HG02610 (cell line): ENCODE measurements at regions not wholly inside any gene's neighbourhood (a gene's known extent, or its start where the extent isn't known, plus 50 kb on each side); places are given as distances from the start of the nearest gene placed in this dataset.

Experiments
- ATAC-seq: cut with Tn5 transposase; IDR thresholded peaks from one replicate; pipeline ENCODE4 v1.9.1; 2021; ENCODE audit warnings: mild to moderate bottlenecking, moderate library complexity; ENCODE audit not compliant: unreplicated experiment

DNA sequence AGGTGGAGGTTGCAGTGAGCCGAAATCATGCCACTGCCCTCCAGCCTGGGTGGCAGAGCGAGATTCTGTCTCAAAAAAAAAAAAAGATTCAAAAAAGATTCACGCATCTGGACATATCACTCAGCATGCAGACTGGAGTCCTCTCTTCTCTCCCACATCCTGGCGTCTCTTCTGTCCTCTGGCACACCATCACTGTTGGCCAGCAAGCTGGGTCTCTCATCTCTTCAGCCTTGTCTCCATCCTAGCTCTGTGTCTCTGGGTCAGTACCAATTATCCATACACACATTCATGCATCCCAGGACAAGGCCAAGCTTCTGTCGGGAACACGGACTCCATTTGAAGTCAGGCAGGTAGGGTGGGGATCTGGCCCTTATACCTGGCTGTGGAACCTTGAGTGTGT, 105.5 kb upstream of the MAP1LC3B2 start:
- ATAC-seq: no peak

DNA sequence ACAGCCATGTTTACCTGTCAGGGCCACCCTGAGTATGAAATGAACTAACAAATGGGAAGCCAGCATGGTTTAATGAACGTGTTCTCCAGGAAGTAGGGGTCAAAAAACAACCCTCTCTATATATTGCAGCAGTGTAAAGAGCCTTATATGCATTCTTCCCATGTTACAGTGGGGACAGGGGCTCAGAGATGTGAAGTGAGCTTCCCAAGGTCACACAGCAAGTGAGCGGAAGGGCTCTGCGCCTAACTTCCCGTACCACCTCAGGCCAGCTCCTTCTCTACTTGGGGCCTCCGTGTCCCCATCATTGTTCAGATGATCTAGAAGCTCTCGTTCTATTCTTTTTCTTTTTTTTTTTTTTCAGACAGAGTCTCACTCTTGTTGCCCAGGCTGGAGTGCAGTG, 105.1 kb upstream of the MAP1LC3B2 start:
- no peak for ATAC-seq

DNA sequence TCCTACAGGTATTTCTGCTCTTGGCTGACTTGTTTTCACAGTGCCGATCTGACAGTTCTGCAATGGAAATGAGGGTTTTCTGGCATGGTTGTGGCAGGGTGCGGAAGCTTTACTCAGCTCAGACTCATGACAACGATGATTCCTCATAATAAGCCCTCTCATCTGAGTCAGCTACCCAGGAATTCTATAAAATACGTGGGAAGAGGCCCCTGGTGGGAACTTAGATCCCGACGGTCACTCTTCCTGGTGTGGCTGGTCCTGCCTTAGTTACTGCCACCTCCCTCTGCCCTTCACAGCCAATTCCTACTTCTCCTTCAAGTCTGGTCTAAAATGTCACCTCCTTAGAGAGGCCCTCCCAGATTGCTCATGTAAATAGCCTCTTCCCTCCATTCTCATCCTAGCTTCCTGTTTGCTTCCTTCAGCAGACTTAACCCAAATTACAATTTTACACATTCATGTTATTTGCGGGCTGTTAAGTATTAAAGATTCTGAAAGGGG, 104.2 kb upstream of the MAP1LC3B2 start:
- ATAC-seq: no peak

DNA sequence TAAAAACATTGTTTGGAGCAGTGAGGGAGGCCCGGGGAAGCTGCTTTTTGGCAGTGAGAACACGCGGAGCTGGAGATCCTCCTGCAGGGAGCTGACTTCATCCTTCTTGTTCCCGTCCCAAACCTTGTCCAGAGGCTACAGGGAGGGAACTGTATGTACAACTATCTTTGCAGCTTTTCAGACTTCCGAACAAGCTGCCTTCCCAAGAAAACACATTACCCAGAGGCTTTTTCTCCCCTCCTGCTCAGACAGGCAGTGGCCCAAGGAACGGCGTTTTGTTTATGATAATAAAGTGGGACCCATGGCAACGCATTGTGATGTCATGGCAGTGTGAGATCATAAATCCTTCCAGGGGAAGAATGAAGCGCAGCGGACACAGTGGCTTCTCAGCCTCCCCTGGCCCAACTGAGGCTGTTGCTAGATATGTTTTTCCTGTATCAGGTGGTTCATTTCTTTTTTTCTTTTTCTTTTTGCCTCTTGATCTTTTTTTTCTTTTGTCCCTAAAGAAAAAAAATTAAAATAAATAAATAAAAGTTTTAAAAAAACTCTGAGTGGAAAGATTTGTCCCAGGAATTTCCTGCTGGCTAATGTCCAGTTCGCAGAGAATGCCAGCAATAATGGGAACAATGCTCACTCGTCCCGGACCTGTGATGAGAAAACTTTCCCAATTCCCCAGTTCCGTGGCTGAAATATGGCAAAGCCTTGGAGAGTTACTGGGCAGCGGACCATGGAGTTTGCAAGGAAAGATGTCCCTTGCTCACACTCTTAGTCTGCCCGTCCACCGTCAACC, 103.4 kb upstream of the MAP1LC3B2 start:
- no peak for ATAC-seq

DNA sequence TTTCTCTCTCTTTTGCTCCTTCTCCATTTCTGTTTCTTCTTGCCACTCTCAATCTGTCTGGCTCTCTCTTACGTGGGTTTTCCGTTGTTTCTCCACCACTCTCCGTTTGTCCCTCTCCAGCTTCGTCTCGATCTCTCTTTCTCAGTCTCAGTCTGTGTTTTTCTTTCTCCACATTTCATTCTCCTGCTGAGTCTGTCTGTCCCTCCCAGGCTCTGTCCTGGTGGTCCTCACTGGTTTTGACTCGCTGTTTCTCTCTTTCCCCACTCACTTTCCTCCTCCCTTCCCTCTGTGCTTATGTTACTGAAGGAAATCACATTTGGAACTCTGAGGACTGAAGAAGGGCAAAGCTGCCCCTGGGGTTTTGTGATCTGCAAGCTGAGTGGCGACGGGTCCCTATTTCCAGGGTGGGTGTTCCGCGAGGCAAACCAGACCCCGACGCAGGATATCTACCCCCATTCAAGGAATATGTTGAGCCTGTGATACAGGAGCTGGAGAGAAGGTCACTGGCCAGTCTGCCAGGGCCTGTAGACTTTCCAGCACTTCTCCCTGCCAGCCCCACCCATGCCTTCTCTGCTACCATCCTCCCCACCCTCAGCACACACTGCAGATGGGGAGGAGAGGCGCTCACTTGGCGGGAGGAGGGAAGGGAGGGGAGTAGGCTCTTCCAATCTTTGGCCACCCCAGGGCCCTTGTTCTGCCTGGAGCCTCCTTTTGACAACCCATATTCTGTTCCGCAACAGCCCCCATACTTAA, 102.7 kb upstream of the MAP1LC3B2 start:
- no peak for ATAC-seq

DNA sequence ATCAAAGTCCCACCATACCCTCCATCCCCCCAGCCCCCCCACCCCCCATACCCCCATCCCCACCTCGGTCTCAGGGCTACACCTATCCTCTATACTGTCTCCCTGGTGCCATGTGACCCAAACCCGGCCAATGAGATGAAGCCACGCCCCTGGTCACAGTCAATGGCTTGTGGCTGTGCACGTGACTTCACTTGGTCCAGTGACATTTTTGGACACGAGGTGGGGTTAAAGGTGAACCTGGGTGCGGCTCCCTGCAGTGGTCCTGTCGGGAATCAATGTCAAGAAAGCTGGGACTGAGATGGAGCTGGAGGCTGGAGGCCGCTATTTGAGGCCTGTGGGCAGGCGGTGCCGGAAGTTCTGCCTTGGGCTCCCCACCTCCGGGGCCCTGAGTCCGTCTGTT, 100.7 kb upstream of the MAP1LC3B2 start:
- no peak for ATAC-seq

DNA sequence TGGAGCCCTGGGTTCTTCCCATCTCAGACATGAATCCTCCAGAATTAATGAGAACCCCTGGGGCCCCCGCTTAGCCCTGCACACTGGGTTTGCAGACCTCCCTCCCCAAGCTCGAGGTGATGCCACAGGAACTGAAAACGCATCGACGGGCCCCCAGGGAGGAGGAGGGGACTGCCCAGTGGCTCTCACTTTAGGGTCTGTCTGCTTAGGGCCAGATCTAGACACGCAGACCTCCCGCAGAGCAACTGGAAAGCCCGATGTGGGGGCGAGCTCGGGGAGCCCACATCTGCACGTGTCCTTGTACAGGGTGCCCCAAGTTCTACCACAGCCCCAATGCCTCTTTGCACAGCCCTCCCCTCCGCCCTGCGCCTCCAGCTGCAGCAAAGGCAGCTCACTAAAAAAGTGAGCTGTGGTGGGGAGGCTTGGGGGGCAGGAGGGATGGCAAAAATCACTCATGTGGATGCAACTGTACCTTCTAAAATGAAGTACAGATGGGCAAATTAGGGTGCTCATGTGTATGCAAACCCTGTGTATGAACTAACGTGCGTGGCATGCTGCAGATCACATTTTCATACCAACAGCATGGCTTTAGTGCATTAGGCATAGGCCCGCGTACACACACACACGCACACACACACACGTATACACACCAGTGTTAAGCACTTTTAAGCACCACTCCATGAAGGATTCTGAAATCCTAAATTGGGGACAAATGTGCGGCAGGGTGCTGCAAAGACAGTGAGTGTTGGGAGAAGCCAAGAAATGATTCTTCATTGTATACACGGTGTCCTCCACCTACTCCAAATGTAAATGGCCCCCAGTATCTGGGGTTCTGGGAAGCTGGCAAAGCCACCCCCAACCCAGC, 99.9 kb upstream of the MAP1LC3B2 start:
- no peak for ATAC-seq

DNA sequence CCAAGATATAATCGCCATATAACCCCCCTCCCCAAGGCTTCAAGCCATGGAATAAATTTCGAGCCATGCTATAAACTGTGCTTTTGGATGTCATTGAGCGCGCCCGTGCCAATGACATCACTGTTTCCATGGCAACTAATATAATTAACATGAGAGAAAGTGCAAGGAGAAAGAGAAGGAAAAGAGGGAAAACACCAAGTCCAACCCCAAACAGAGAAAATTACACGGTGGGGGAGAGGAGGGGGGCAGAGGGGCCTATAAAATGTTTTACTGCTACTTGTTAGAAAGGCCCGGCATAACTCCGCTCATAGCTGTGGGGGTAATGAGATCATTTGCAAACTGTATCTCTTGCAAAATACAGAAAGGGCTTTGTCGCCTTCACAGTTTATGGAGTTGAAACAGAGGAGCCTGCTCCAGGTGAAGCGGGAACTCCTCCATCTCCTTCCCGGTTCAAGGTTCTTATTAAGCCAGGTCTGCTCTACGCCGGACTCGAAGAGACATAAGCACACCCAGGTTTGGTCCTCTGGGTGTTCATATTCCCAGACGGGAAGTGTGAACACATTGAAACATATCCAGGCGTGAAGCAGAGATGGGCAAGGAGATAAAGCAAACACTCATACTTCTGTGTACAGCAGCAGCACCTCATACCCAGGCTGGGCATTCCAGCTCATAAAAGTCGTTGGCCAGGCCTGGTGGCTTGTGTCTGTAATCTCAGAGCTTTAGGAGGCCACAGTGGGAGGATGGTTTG, 99.1 kb upstream of the MAP1LC3B2 start:
- no peak for ATAC-seq

DNA sequence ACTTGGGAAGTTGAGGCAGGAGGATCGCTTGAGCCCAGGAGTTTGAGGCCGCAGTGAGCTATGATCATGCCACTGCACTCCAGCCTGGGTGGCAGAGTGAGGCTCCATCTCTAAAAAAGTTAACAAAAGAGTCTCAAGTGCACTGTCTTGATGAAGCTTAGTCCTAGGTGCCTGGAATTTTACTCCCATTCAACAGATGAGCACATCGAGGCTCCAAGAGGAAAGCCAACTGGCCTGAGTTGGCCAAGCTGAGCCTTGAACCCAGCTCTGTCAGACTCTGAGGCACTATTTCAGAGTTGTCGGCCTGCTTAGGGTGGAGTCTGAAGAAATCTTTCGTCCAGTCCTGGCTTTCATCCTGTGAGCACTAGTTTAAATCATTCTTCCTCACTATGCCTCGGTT, 98.1 kb upstream of the MAP1LC3B2 start:
- ATAC-seq: no peak

DNA sequence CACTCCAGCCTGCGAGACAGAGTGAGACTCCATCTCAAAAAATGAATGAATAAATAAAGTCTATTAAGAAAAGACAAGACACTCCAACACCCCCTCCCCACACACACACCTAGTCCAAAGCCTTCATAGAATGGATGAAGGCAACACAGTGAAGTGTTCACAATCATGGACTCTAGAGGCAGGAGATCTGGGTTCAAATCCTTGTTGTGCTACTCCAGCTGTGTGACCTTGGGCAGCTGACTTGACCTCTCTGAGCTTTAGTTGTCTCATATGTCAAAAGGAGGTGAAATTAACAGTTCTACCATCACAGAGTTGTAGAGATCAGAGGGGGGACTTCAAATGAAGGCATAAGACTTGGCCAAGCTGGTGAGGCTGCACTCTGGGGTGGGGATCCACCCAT, 95.8 kb upstream of the MAP1LC3B2 start:
- ATAC-seq: no peak

DNA sequence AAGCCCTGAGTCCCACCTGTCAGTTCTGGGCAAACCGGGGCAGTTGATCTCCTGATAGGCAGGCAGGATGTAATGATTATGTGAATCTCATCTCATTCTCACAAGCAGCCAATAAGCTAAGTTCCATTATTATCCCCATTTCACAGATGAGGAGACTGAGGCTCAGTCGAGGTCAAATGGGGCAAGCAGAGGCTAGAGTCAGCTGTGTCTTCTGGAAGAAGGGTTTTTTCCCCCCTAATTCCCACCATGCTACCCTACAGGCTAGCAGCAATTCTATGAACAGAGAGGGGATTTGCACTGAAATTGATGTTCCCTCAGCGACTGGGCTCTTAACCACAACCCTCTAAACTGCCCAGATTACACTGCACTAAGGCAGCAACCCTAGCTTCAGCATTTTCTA, 93.8 kb upstream of the MAP1LC3B2 start:
- ATAC-seq: no peak

DNA sequence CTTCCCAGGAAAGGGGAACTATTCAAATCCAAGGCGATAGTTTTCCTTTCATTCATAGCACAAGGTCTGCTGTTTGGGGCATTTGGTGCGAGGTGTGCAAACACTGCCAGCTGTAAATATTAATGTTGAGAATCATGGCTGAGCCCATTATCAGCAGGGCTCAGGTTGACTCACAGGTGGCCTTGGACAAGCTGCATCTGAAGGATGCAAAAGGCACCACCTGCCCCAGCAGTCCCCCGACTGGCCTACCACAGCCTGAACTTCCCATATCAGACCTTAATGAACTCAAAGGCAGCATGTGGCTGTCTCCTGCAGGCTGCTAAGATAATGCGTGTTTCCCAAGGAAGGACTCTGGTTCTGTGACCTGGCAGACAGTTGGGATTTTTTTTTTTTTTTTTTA, 93.3 kb upstream of the MAP1LC3B2 start:
- ATAC-seq: no peak

DNA sequence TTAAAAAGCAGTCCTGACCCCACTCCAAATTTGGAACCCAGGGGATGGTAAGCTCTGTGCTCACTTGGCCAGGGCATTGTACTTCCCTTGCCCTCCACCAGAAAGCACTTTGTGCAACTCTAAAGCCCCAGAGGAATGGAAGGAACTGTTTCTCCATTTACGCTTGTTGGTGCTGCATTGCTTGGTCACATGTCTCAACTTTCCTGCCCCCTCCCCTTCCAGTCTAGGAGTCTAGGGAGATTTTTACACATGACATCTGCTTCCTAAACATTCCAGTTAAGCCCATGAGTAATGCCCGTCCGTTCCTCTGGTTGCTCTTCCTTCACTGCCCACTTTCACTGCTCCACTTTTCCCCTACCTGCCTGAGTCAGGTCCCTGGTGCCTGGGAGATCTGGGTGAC, 92.6 kb upstream of the MAP1LC3B2 start:
- no peak for ATAC-seq

DNA sequence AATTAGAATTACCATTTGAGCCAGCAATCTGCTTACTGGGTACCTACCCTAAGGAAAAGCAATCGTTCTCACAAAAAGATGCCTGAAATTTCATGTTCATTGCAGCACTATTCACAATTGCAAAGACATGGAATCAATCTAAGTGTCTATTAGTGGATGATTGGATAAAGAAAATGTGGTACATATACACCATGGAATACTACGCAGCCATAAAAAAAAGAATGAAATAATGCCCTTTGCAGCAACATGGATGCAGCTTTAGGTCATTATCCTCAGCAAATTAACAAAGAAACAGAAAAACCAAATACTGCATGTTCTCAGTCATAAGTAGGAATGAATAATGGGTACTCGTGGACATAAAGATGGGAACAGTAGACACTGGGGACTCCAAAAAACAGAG, 89.8 kb upstream of the MAP1LC3B2 start:
- ATAC-seq: no peak

DNA sequence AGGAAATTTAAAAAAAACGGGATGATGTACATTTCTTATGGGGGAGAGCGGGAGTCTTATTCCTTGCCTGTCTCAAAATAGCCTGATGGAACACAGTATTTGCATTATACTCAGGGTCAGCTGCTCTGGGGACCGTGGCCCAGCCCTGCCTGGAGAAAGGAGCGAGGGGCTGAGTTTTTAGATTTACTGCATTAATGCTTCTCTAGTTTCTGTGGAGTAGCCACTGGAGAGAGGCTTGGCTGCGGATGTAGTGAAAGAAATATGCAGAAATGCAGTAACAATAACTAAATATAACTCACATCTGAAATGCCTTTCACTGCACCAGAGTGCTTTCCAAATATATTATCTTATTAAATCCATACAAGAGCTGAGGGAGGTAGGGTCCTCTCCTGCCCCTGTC, 87.6 kb upstream of the MAP1LC3B2 start:
- no peak for ATAC-seq

DNA sequence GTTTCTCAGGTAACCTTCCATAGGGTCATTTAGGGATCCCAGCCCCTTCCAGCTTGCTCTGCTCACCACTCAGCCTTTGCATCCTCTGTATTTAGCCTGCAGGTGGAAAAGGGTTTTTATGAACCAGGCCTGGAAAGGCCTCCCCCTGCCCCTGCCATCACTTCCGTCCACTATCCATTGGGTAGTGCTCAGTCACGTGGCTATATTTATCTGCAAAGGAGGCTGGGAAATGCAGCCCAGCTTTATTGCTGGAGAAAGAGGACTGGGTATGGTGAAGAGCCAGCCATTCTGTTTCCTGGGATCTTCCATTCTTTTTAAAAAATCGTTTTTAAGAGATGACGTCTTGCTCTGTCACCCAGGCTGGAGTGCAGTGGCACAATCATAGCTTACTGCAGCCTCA, 87.0 kb upstream of the MAP1LC3B2 start:
- no peak for ATAC-seq

DNA sequence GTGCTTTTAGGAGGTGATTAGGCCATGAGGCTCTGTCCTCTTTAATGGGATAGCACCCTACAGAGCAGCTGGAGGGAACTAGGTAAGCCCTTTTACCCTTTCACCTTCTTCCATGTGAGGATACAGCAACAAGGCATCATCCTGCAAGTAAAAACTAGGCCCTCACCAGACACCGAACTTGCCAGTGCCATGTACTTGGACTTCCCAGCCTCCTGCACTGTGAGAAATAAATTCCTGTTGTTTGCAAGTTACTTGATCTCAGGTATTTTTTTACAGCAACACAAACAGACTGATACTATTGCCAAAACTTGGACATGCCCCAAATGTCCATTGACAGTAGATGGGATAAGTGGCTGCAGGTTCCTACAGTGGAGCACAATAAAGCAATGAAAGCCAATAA, 85.8 kb upstream of the MAP1LC3B2 start:
- no peak for ATAC-seq

DNA sequence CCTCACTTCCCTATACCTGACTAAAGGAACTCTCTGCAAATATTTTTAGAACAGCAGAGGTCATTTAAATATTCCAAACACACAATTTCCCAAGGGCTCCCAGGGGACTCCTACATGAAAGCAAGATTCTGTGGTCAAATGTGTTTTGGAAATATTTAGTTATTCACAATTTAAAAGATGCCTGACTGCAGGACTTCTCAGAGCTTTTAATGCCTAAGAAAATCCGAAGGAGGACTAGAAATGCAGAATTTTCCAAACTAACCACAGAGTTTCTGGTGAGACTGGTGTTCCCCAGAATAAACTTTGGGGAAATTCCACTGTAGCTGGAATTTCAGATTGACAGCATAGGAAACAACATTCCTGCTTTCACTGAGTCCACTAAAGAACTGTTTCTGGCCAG, 84.8 kb upstream of the MAP1LC3B2 start:
- no peak for ATAC-seq

DNA sequence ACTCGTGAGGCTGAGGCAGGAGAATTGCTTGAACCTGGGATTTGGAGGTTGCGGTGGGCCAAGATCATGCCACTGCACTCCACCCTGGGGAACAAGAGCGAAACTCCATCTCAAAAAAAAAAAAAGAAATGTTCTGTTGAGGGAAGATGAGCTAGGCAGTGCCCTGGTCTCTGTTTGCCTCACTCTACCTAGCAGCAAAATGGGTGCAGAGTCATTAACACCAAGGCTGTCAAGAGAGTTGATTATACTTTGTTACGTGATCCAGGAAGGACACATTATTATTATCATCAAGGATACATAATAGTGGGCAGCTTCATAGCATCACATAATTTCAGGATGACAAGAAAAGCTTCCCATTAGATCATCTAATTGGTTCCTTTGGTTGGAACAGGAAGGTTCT, 84.3 kb upstream of the MAP1LC3B2 start:
- no peak for ATAC-seq

DNA sequence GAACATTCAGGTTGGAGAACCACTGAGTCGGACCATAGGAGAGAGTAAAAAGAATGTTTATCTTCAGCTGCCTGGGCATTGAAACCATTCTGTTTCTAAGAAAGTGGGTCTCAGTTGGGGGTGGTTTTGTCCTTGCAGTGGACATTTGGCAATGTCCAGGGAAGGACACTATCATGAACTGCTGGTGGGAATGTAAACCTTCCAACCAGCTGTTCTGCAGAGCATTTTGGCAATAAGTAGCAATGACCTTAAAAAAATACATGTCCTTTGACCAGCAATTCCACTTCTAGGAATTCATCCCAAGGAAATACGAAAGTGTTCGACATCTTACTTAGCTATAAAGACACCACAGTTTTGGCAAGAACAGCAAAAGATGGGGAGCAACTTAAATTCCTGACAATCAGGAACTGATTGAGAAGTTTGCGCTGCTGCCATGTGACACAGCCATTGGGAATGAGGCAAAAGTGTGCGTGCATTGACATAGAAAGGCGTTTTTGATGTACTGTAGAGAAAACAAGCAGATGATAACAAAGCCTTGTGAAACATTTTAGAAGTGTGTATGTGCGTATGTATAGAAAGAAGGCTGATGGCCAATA, 82.9 kb upstream of the MAP1LC3B2 start:
- no peak for ATAC-seq
